ENCODE measurements at regions not wholly inside any gene's neighbourhood (a gene's known extent, or its start where the extent isn't known, plus 50 kb on each side); places are given as distances from the start of the nearest gene placed in this dataset.

GRCh38 chr6:219641-220198 lies 72.6 kb upstream of the DUSP22 start:
- TF ChIP-seq, protein P1, sequence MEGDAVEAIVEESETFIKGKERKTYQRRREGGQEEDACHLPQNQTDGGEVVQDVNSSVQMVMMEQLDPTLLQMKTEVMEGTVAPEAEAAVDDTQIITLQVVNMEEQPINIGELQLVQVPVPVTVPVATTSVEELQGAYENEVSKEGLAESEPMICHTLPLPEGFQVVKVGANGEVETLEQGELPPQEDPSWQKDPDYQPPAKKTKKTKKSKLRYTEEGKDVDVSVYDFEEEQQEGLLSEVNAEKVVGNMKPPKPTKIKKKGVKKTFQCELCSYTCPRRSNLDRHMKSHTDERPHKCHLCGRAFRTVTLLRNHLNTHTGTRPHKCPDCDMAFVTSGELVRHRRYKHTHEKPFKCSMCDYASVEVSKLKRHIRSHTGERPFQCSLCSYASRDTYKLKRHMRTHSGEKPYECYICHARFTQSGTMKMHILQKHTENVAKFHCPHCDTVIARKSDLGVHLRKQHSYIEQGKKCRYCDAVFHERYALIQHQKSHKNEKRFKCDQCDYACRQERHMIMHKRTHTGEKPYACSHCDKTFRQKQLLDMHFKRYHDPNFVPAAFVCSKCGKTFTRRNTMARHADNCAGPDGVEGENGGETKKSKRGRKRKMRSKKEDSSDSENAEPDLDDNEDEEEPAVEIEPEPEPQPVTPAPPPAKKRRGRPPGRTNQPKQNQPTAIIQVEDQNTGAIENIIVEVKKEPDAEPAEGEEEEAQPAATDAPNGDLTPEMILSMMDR (conservative IDR thresholded peaks at IDR 0.05): no peak
- no peak for TF ChIP-seq EZH2 (IDR thresholded peaks at IDR 0.05; ENCODE audit: low read depth)

All from PC-9 (cell line).